Fibroblast of mammary gland (primary cell): ENCODE measurements at regions not wholly inside any gene's neighbourhood (a gene's known extent, or its start where the extent isn't known, plus 50 kb on each side); places are given as distances from the start of the nearest gene placed in this dataset.

Experiments
- DNase-seq: peaks from one replicate; pipeline ENCODE4 v3.0.0-alpha.2; 2010; ENCODE audit warnings: low read depth
- H3K4me3 ChIP-seq: 2 replicates; pipeline ENCODE4 v1.5.1; 2011; ENCODE audit warnings: low read depth, mild to moderate bottlenecking, low read length, moderate library complexity; ENCODE audit not compliant: control insufficient read depth
- TF ChIP-seq, protein P1 (sequence below): conservative IDR thresholded peaks from 2 replicates; pipeline ENCODE4 v1.5.1; 2011; ENCODE audit warnings: low read depth, low read length, inconsistent platforms; ENCODE audit not compliant: control insufficient read depth, insufficient read depth

DNA sequence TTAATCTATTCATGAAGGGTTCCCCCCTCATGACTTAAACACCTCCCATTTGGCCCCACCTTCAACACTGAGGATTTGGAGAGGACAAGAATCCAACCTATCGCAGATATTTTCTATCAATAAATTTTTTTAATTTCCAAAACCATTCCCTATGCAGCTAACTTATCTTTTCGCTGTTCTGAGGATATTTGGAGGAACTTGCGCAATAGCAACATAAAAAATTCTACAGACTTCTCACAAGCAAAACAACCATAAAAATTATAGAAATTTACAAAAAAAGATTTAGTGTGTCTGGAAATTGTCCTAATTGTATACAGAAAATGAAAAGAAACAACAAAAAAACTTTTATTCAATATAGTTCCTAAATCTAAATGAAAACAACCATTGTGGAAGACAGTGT, 1472.7 kb upstream of the ZEB2 start:
- TF ChIP-seq, protein P1, sequence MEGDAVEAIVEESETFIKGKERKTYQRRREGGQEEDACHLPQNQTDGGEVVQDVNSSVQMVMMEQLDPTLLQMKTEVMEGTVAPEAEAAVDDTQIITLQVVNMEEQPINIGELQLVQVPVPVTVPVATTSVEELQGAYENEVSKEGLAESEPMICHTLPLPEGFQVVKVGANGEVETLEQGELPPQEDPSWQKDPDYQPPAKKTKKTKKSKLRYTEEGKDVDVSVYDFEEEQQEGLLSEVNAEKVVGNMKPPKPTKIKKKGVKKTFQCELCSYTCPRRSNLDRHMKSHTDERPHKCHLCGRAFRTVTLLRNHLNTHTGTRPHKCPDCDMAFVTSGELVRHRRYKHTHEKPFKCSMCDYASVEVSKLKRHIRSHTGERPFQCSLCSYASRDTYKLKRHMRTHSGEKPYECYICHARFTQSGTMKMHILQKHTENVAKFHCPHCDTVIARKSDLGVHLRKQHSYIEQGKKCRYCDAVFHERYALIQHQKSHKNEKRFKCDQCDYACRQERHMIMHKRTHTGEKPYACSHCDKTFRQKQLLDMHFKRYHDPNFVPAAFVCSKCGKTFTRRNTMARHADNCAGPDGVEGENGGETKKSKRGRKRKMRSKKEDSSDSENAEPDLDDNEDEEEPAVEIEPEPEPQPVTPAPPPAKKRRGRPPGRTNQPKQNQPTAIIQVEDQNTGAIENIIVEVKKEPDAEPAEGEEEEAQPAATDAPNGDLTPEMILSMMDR = no peak
- no peak for DNase-seq
- no peak overlapping the region for H3K4me3 ChIP-seq

DNA sequence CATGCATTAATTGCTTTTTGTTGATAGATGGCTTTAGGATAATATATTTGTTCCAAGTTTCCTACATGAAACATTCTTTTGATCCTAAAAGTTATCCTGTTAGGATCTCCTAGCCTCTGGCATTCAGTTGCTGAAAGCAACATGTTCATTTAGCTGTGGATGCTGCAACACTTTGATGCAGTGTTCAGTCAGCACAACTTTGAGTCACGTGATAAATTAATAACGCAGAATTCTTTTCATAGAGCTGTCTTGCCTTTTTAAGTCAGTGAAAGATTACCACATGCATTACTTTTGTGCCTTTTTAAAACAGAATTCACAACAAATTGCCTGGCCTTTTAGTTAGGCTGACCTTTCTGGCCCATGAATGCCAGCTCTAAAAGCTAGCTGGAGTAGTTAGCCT, 1467.9 kb upstream of the ZEB2 start:
- no peak overlapping the region for H3K4me3 ChIP-seq
- DNase-seq = peak; percentile 1
- TF ChIP-seq, protein P1 = no peak

DNA sequence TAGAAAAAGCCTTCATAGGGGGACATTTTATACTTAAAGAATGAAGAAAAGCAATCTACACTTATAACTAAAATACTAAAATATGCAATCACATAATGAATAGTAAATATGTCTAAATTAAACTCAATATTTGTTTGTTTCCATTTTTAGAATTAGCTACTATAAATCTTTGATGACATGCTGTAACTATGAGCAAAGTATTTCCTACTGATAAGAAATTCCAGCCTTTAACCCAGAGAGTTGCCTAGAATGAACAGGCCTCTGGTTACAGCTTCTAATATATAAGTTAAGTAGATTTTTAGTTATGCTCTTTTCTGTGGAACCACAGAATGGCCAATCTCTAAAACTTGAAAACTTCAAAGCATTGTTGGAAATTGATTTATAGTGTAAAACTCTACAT, 1465.6 kb upstream of the ZEB2 start:
- H3K4me3 ChIP-seq = no peak overlapping the region
- TF ChIP-seq, protein P1 = no peak
- no peak for DNase-seq

DNA sequence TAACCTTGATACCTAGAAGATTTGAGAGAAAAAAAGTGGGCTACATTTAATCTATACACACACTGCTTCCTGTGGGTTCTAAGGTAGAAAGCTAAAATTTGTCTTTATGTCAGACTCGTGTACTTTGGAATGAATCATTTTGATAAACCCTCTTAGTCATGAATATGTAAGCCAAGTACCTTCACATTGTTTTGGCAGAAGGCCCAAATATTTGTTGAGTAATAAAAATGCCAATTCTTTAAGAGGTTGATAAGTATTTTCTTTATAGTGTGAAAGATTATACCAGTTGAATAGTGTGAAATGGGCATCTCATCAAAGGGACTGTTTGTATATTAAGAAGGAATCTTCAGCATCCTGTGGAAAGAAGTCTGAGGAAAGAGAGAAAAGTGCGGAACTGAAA, 1464.7 kb upstream of the ZEB2 start:
- TF ChIP-seq, protein P1 = no peak

DNA sequence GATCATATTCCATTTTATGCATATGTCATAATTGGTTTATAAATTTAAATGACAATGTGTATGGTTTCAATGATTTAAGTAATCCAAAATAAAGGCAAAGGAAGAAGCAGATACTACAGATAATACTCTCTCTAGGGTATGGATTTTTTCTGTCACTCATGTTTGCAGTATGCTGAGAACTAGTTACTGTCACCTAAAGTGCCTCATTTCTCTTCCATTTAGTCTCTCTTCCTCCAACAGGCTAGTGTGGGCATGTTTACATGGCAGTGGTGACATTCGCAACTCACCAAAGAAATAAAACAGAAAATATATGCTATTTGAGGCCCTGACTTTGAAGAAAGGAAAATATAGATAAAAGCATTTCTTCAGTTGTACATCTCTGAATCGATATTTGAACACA, 1460.4 kb upstream of the ZEB2 start:
- H3K4me3 ChIP-seq = no peak overlapping the region
- TF ChIP-seq, protein P1 = no peak
- DNase-seq = no peak

More for the DNA sequence above, 1464.7 kb upstream of the ZEB2 start:
- DNase-seq = peak; percentile 39
- no peak overlapping the region for H3K4me3 ChIP-seq

DNA sequence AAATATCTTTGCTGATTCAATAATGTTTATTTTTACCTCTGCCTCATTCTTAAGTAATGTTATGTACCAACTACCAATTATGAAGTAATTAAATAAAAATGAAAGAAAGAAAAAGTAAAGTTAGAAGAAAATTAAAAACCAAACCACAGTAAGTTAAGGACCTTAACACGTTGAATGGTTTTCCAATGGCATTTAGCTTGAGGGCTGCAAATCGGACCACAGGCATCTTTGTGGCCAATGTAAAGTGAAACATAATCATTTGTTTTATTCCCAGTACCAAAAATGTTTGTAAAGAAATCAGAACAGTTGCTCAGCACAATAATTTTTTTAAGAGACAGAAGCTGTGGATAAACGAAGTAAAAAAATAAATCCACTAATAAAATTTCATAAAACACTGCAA, 1455.5 kb upstream of the ZEB2 start:
- TF ChIP-seq, protein P1 = no peak
- H3K4me3 ChIP-seq = no peak overlapping the region
- DNase-seq = no peak

DNA sequence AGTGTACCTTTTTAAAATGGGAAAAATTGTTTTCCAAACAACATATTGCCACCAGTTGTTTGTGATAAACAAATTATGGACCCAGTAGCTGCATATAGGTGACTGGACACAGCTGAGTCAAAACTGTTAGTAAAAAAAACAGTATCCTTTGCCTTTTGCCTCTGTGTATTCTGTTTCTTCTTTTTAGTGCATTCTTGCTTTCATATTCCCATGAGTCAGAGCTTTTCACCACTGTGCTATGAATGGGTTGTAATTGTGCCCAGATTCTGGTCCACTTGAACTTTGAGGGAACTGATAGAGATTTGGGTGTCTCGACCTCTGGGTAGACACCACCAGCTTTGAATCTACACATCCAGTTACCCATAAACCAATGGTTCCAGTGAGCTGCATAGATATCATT, 1441.9 kb upstream of the ZEB2 start:
- DNase-seq = peak; percentile 19
- no peak overlapping the region for H3K4me3 ChIP-seq
- TF ChIP-seq, protein P1 = no peak
